PC-9 (cell line): ENCODE measurements at regions not wholly inside any gene's neighbourhood (a gene's known extent, or its start where the extent isn't known, plus 50 kb on each side); places are given as distances from the start of the nearest gene placed in this dataset.

Source experiments
- BruUV-seq: library from RNA; stranded (reverse); fragments of 400-500 nt; replicated peaks from 2 replicates; lab custom pipeline; 2021; lab: Mats Ljungman, UMichigan
- CTCF ChIA-PET: fragments of 300-600 bp; sonication (Branson Sonifier 250); formaldehyde crosslinking; loops from one replicate; lab custom pipeline; 2022; ENCODE audit warnings: antibody characterized with exemption; lab: Charles Lee
- POLR2A ChIA-PET: fragments of 300-600 bp; sonication (Branson Sonifier 250); formaldehyde crosslinking; loops from one replicate; lab custom pipeline; 2022; ENCODE audit warnings: antibody characterized with exemption; ENCODE audit not compliant: unreplicated experiment; lab: Charles Lee
- DNase-seq, 2 experiments: peaks; one replicate each; pipeline versions ENCODE4 v3.0.0 to v3.0.0-alpha.2; 2015 to 2022; ENCODE audit warnings: mixed read lengths in 1 of 2
- H2AFZ ChIP-seq: fragments of 200-600 bp; sonication (generic); 2 replicates; pipeline ENCODE4 v1.8.1; 2017; ENCODE audit warnings: antibody characterized with exemption
- H3F3A ChIP-seq: fragments of 200-600 bp; sonication (generic); 2 replicates; pipeline ENCODE4 v1.8.1; 2017; ENCODE audit warnings: antibody characterized with exemption, mild to moderate bottlenecking, low read depth; ENCODE audit not compliant: insufficient read depth
- H3K27ac ChIP-seq: fragments of 200-600 bp; sonication (generic); 2 replicates; pipeline ENCODE4 v1.6.1; 2016; ENCODE audit warnings: mixed run types
- H3K27me3 ChIP-seq: fragments of 200-600 bp; sonication (generic); 2 replicates; pipeline ENCODE4 v1.6.1; 2016; ENCODE audit warnings: low read depth, mixed run types; ENCODE audit not compliant: insufficient read depth
- H3K36me3 ChIP-seq: fragments of 200-600 bp; sonication (generic); 2 replicates; pipeline ENCODE4 v1.6.1; 2016; ENCODE audit warnings: low read depth, mixed run types
- H3K4me1 ChIP-seq: fragments of 200-600 bp; sonication (generic); replicated peaks from 2 replicates; pipeline ENCODE4 v1.6.1; 2016; ENCODE audit warnings: mixed run types; ENCODE audit not compliant: insufficient read depth
- H3K4me2 ChIP-seq: fragments of 200-600 bp; sonication (generic); 2 replicates; pipeline ENCODE4 v1.6.1; 2017; ENCODE audit warnings: mixed run types
- H3K4me3 ChIP-seq: fragments of 200-600 bp; sonication (generic); 2 replicates; pipeline ENCODE4 v1.6.1; 2016; ENCODE audit warnings: mixed run types
- H3K79me2 ChIP-seq: fragments of 200-600 bp; sonication (generic); 2 replicates; pipeline ENCODE4 v1.6.1; 2017; ENCODE audit warnings: low read depth, mixed run types
- H3K9me2 ChIP-seq: fragments of 200-600 bp; sonication (generic); 2 replicates; pipeline ENCODE4 v1.8.1; 2017; ENCODE audit warnings: mild to moderate bottlenecking; ENCODE audit not compliant: insufficient read depth
- H3K9me3 ChIP-seq: fragments of 200-600 bp; sonication (generic); 2 replicates; pipeline ENCODE4 v1.8.1; 2016; ENCODE audit warnings: low read depth; ENCODE audit not compliant: insufficient read depth
- H4K20me1 ChIP-seq: fragments of 200-600 bp; sonication (generic); 2 replicates; pipeline ENCODE4 v1.8.1; 2017; ENCODE audit not compliant: insufficient read depth
- CTCF ChIP-seq: fragments of 200-600 bp; sonication (generic); conservative IDR thresholded peaks from 2 replicates; pipeline ENCODE4 v1.6.1; 2017; ENCODE audit warnings: mixed run types, antibody characterized with exemption, mild to moderate bottlenecking, moderate library complexity
- EZH2 ChIP-seq: fragments of 200-600 bp; sonication (generic); IDR thresholded peaks from 2 replicates; pipeline ENCODE4 v1.8.0; 2017; ENCODE audit warnings: antibody characterized with exemption, low read depth
- intact Hi-C: fragments of 100-400 bp; cut with micrococcal nuclease; formaldehyde crosslinking; loops from one replicate; pipeline ENCODE4 v1.10.0; 2022; ENCODE audit not compliant: unreplicated experiment

GRCh38 chr13:61908906-61909615 is 493.4 kb upstream of the PCDH20 start:
- H3K36me3 ChIP-seq: no peaks in the 10 kb centered on the region
- no TSS peak for BruUV-seq
- H4K20me1 ChIP-seq: no peaks in the 10 kb centered on the region
- H2AFZ ChIP-seq: no peak overlapping the region
- H3K27me3 ChIP-seq: no peaks in the 10 kb centered on the region
- intact Hi-C loops: no loop called here
- no peaks in the 10 kb centered on the region for H3K4me1 ChIP-seq
- no peak overlapping the region for H3K4me2 ChIP-seq
- H3K27ac ChIP-seq: no peak overlapping the region
- H3K9me2 ChIP-seq: no peaks in the 10 kb centered on the region
- no peaks in the 10 kb centered on the region for H3K79me2 ChIP-seq
- DNase-seq: no peak
- no peaks in the 10 kb centered on the region for H3F3A ChIP-seq
- CTCF ChIA-PET: no interaction called here
- no peak for TF ChIP-seq CTCF
- no peak for TF ChIP-seq EZH2
- POLR2A ChIA-PET: no interaction called here
- H3K9me3 ChIP-seq: no peaks in the 10 kb centered on the region
- H3K4me3 ChIP-seq: no peak overlapping the region

DNA sequence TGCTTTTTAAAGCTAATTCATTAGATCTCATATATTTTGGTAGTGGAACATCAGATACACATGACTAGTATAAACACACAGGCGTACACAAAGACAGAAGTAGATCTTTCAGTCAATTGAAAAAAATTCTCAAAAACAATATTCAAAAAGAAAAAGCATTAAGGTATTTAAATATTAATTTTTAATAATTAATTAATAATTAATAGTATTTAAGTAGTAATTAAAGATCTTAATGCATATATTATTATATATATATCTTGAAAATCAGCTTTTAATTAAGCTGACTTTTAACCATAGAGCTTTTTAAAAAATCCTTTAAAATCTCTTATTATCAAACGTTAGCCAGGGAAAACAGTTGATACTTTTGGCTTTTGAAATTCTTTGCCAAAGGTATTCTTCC is 489.4 kb upstream of the PCDH20 start:
- no peaks in the 10 kb centered on the region for H4K20me1 ChIP-seq
- H2AFZ ChIP-seq: no peak overlapping the region
- H3K27me3 ChIP-seq: no peaks in the 10 kb centered on the region
- H3K9me3 ChIP-seq: no peaks in the 10 kb centered on the region
- TF ChIP-seq EZH2 (no peak), CTCF (no peak)
- intact Hi-C loops: no loop called here
- ChIA-PET POLR2A (no interaction called here), CTCF (no interaction called here)
- no peaks in the 10 kb centered on the region for H3K4me1 ChIP-seq
- H3K79me2 ChIP-seq: no peaks in the 10 kb centered on the region
- no peak for DNase-seq
- H3K4me2 ChIP-seq: no peak overlapping the region
- no TSS peak for BruUV-seq
- no peaks in the 10 kb centered on the region for H3F3A ChIP-seq
- no peaks in the 10 kb centered on the region for H3K9me2 ChIP-seq
- no peak overlapping the region for H3K27ac ChIP-seq
- no peaks in the 10 kb centered on the region for H3K36me3 ChIP-seq
- no peak overlapping the region for H3K4me3 ChIP-seq

DNA sequence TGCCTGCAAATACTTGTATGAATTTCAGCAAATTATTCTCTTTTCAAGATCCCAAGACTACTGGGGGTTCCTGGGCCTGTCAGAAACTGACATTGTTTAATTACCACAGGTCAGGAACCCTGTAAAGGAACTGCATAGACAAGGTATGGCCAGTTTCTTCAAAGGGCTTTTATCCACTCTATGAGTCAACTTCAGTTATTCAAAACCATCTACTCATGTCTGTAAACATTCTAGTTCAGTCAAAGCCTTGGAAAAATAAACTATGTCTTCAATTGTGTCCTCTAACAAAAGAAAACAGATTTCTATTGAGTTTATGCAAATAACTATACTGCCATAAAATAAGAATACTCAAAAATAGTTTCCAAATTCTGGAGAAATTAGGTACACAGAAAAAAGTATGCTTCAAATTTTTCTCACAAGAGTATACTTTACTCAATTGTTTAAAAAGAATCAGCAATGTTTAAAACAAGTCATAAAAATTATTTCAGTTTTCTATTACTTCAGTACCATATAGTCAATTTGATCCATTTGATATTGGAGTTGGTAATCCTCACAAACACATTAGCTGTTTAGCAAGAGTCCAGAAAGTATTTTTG is 486.4 kb upstream of the PCDH20 start:
- no peaks in the 10 kb centered on the region for H3K27me3 ChIP-seq
- DNase-seq: no peak
- H3K79me2 ChIP-seq: no peaks in the 10 kb centered on the region
- no TSS peak for BruUV-seq
- H3F3A ChIP-seq: no peaks in the 10 kb centered on the region
- ChIA-PET CTCF (no interaction called here), POLR2A (no interaction called here)
- no peak for TF ChIP-seq CTCF
- no peaks in the 10 kb centered on the region for H3K9me2 ChIP-seq
- no peak overlapping the region for H3K4me2 ChIP-seq
- H2AFZ ChIP-seq: no peak overlapping the region
- H3K36me3 ChIP-seq: no peaks in the 10 kb centered on the region
- H3K27ac ChIP-seq: no peak overlapping the region
- no peaks in the 10 kb centered on the region for H3K4me1 ChIP-seq
- no peak overlapping the region for H3K4me3 ChIP-seq
- no peaks in the 10 kb centered on the region for H3K9me3 ChIP-seq
- intact Hi-C loops: no loop called here
- H4K20me1 ChIP-seq: no peaks in the 10 kb centered on the region
